HG03571 (cell line): ENCODE measurements at regions not wholly inside any gene's neighbourhood (a gene's known extent, or its start where the extent isn't known, plus 50 kb on each side); places are given as distances from the start of the nearest gene placed in this dataset.

Experiments
- ATAC-seq: cut with Tn5 transposase; IDR thresholded peaks from one replicate; pipeline ENCODE4 v1.9.1; 2021; ENCODE audit not compliant: unreplicated experiment

- ATAC-seq, result no peak
Observed at GRCh38 chr9:550333-550732, 291.2 kb upstream of the DMRT1 start.

- no peak for ATAC-seq
Observed at GRCh38 chr9:551986-552929, 289.2 kb upstream of the DMRT1 start.

DNA sequence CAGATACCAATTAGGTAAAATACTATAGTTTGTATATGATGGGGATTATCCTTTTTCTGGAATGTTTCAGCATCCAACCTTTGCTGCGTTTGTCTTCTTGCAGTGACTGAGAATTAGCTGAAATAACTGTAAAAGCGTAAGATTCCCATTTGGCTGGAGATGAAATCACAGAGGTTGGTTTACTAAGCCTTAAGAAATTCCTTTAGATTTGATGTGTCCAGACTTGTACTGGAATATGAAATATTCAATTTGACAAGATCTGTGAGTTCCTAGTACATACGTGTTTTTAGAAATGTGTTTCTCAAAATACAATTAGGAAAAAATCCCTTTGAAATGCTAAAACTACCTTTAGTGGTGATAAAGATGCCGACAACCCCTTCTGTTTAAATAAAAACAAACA lies 286.0 kb upstream of the DMRT1 start:
- ATAC-seq, result no peak

DNA sequence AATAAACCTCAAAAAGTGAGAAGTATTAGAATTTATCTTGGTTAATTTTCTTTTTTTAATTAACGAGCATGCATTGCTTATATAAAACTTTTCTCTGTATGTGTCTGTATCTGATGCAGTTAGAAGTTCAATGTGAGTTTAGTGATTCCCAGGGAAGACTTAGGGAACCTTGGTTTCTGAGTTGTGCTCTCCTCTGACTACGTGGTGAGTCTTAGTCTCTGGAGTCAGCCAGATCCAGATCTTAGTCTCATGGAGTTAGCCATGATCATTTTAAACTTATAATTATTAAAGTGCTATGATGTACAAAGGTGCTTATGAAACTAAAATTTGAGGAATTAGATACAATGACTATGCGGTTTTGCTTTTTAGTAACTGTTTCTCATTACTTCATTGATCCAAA lies 285.3 kb upstream of the DMRT1 start:
- ATAC-seq, result no peak

- no peak for ATAC-seq
Observed at GRCh38 chr9:556675-557074, 284.8 kb upstream of the DMRT1 start.

DNA sequence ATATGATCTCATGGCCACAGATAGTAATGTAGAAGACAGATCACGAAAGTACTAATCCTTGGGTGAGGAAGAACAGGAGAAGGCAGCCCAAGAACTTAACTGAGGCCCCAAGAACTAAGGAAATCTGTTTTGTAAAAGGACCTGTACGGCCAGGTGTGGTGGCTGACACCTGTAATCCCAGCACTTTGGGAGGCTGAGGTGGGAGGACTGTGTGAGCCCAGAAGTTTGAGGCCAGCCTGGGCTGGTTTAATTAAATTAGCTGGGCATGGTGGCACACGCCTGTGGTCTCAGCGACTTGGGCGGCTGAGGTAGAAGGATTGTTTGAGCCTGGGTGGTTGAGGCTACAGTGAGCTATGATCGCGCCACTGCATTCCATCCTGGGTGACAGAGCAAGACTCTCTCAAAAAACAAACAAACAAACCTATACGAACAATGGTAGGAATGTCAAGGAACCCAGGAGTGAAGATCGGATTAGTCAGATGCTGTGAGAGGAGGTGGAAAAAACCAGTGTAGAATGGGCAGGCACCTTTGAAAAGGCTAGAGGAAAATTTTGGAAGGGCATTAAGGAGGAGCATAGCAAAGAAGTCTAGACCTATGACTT lies 283.8 kb upstream of the DMRT1 start:
- ATAC-seq, result no peak

DNA sequence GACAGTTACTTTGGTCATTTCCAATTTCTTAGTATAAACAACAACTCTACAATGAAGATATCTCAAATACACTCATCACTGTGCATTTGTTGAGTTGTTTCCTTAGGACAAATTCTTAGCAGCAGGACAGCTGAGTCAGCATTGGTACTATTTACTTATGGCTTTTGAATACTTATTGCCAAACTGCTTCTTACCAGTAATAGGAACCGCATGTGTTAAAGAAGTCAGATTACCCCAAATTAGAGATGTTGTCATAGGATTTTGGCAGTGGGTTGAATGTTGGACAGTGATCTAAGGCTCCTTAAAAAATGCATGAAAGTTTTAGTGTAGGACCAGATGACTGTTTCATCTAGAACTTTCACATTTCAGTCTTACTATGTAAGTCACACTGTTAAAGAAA lies 280.1 kb upstream of the DMRT1 start:
- no peak for ATAC-seq

DNA sequence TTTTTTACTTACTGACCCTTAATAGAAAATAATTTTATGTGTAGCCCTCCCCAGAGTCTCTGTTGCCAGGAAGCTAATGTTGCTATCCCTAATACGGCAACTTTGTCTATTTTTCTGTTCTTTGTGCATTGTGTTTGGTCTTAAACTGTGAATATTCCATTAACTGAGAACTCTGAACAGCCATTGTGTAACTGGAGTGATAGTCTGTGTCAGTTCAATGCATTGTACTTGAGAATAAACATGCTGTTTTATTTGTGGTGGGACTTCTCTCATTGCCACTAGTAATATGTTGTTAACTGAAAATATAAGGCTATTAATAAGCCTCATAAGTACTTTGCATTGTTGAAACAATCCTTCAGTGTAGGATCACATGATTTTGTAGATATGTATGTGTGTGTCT lies 278.3 kb upstream of the DMRT1 start:
- no peak for ATAC-seq

GRCh38 chr9:565528-565927 lies 276.0 kb upstream of the DMRT1 start:
- no peak for ATAC-seq

- ATAC-seq, result peak; percentile 96
Observed at GRCh38 chr9:567128-567746, 274.3 kb upstream of the DMRT1 start.

- peak; percentile 16 for ATAC-seq
Observed at GRCh38 chr9:567747-568305, 273.7 kb upstream of the DMRT1 start.

DNA sequence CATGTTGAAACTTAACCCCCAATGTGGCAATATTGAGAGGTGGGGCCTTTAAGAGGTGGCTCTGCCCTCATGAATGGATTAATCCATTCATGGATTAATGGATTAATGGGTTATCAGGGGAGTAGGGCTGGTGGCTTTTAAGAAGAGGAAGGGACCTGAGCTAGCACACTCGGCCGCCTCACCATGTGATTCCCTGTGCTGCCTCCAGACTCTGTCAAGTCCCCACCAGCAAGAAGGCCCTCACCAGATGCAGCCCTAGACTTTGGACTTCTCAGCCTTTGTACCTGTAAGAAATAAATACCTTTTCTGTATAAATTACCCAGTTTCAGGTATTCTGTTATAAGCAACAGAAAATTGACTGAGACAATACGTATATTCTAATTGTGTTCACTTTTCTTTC lies 272.2 kb upstream of the DMRT1 start:
- ATAC-seq, result no peak

DNA sequence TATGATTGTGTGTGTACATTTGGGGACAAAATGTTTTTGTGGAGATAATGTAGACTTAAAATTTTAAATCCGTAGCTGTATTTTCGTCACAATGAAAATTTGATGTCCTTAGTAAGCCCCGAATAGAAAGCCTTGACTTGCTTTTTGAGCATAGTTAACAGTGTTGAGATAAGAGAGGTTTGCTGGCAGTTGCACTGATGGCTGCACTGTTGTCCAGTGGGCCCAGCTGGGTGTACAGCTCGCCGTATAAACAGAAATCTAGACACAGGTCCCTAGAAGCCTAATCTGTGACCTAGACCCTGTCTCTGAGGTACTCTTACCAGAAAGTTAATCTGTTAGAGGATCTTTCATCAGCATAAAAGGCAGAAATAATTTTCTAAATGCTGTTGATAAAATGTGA lies 271.3 kb upstream of the DMRT1 start:
- no peak for ATAC-seq

- no peak for ATAC-seq
Observed at GRCh38 chr9:571066-571465, 270.4 kb upstream of the DMRT1 start.

DNA sequence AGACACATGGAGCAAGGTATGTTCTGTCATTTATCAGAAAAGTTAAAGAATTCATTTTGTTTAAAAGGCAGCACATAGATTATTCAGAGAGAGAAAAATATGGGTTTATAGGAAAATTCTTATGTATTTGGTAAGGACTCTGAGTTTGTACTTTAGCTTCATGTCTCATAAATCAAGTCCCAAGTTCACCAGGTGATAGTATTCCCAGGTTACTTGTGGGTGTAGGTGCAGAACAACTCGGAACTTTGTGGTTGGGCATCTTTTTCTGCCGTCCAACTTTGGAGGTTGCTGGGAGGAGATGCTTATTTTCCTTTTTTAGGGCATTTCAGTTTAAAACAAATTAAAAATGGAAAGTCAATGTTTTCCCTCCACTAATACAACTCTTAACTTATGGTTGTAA lies 269.8 kb upstream of the DMRT1 start:
- ATAC-seq, result no peak

DNA sequence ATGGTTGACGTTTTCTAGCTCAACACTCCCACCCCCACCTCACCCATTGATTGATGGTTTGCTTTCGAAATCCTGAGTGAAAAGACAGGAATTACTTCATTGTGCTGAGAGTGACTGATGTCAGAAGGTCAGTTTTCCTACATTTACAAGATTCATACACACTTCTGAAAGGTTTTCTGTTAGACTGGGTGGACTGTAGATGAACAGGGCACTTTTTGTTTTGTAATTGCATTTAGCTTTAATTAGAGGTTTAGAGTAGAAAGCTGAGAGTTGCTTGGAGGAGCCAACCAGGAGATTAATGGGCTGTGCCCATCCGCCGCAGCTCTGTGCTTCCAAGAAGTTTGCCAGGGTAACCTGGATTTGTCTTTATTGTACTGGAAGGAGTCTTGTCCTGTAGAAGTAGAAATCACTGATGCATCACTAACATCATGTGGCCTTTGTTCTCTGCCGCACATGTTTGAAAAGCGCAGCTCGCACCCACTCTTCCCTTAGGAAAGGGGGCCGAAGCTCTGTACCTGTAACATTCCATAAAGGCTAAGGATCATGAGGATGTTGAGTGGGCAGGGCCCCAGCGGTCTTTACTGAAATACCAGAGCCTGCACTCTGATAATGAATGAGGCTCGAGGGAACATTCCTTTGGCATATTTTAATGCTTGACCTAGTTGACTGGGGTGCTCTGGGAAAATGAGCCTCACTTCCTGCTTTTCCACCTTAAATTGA lies 267.6 kb upstream of the DMRT1 start:
- no peak for ATAC-seq

GRCh38 chr9:575139-575538 lies 266.4 kb upstream of the DMRT1 start:
- ATAC-seq, result no peak

GRCh38 chr9:580652-581342 lies 260.7 kb upstream of the DMRT1 start:
- ATAC-seq, result no peak

DNA sequence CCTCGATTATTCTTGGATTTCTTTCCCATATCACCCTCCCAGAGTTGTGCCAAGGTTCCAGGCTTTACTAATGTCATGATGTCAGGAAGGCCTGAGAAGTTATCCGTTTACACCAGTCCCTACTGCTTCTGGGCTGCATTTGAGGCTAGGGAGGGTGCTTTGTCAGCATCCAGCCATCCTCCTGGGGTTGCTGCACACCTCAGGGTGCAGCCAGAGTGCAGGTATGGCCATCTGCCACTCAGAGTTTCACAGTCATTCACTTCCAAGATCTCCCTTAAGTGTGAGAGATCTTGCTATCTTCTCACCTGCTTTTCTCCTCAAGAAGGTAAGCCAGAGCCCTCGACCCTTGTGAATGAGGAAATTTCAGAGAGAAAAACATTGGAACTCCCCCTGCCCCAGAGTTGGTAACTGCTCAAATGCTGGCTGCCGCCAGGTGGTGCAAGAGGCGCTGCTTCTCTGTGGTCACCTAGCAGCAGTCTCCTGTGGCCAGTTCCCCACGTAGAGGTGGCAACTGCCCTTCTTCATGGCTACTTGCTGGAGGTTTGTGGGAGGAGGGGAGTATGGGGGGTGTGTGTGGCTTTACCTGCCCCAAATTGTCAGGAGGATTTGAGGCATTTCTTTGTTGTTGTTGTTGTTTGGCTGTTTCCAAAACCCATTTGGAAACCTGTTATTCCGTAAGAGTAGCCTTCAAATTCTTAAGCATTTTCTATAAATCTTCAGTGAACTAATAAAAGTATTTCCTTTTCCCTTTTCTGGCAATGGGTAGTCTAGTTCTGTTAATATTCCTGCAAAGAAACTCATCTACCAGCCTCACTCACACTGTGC lies 259.6 kb upstream of the DMRT1 start:
- no peak for ATAC-seq

DNA sequence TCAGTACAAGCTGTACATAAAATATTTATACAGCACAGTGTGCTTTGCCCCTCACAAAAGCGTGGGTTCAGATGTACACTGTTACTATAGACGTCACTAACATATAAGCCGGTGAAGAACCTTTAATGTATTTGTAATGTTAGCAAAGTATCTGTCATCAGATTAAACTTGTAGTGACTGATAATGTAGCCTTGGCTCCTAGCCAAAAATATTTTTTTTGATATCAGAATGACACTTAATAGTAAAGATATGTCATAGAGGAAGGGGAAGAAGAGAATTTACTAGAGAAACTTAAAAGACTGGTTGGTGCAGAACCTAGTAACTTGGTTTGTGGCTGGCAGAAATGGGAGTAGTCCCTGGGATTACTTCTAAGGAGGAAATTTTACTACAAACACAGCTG lies 258.7 kb upstream of the DMRT1 start:
- ATAC-seq, result no peak
